ENCODE measurements at regions not wholly inside any gene's neighbourhood (a gene's known extent, or its start where the extent isn't known, plus 50 kb on each side); places are given as distances from the start of the nearest gene placed in this dataset.

DNA sequence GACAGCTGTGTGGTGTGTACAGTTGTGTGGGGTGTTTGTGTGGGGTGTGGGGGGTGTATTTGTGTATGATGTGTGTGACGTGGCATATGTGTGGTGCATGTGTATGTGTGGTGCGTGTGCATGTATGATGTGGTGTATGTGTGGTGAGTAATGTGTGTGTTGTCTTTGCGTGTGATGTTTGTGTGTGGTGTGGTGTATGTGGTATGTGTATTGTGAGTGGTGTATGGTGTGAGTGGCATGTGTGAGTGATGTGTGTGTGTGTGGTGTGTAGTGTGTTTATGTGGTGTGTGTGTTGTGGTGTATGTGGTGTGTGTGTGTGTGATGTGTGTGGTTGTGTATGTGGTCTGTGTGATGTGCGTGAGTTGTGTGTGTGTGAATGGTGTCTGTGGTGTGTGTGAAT, 191.1 kb downstream of the MELK start:
- peaks cover 0 to 60% (median 47%) of the 10 kb centered on the region in 7 donors for H3K27me3 ChIP-seq
- no peak overlapping the region for H3K27ac ChIP-seq
- TF ChIP-seq CTCF (IDR thresholded peaks at IDR 0.05), result no peak
- ATAC-seq (no peak), DNase-seq (no peak)
- peaks cover 0 to 6% (median 0%) of the 10 kb centered on the region in 11 donors for H3K9me3 ChIP-seq
- 88 to 95% methylated on average over 4 of the region's 4 CpGs for WGBS, 2 donors
- H3K4me3 ChIP-seq, result no peak overlapping the region
- H3K36me3 ChIP-seq, result no peaks in the 10 kb centered on the region
- H3K4me1 ChIP-seq, result peaks cover 0 to 6% (median 0%) of the 10 kb centered on the region in 9 donors
- intact Hi-C loops (cut with DNase I), result loop anchor here in 1 of 10 donors (5.0 kb wide), 1 partner anchor 49 kb away; no protein-coding TSS in a partner anchor

DNA sequence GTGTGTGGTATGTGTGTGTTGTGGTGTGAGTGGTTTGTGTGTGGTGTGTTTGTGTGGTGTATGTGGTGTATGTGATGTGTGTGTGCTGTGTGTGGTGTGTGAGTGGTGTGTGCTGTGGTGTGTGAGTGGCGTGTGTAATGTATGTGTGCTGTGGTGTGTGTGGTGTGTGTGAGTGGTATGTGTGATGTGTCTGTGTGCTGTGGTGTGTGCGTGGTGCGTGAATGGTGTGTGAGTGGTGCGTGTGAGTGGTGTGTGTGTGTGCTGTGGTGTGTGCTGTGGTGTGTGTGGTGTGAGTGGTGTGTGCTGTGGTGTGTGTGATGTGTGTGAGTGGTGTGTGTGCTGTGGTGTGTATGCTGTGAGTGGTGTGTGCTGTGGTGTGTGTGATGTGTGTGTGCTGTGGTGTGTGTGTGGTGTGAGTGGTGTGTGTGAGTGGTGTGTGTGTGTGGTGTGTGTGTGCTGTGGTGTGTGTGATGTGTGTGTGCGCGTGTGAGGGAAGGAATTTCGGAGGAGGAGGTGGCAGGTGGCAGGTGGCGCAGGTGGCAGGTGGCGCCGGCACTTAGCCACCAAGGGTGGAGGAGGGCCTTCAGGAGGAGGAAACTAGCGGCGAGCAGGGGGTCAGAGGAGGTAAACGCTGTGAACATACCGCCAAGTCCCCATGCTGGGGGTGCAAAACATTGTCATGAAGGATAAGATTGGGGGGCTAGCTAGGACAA, 191.8 kb downstream of the MELK start:
- peaks cover 0 to 63% (median 45%) of the 10 kb centered on the region in 7 donors for H3K27me3 ChIP-seq

DNA sequence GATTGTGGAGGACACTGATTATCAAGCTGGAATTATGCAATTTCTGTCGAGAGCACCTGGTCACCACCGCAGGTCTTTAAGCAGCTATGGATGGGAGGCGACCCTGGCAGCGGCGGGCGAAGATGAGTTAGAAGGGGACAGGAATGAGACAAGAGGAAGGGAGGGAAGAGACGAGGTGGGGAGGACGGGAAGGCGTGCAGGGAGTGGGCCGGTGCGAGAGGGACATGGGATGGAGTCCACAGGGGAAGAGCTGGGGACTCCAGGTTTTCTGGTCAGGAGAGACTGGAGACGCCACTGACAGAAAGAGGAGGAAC, 192.3 kb downstream of the MELK start:
- Histone ChIP-seq H3K36me3 (no peaks in the 10 kb centered on the region), H3K27me3 (peaks cover 0 to 63% (median 41%) of the 10 kb centered on the region in 7 donors), H3K4me3 (no peak overlapping the region), H3K4me1 (peaks cover 0 to 6% (median 0%) of the 10 kb centered on the region in 9 donors), H3K9me3 (peaks cover 0 to 6% (median 0%) of the 10 kb centered on the region in 11 donors), H3K27ac (no peak overlapping the region)
- no peak for ATAC-seq
- TF ChIP-seq CTCF (IDR thresholded peaks at IDR 0.05), result no peak
- WGBS, 2 donors, result 73 to 80% methylated on average over 11 to 12 of the region's 12 CpGs
- no peak for DNase-seq
- intact Hi-C loops (cut with DNase I), result no loop called here

More for the DNA sequence above, 191.8 kb downstream of the MELK start:
- Histone ChIP-seq H3K36me3 (no peaks in the 10 kb centered on the region), H3K9me3 (peaks cover 0 to 6% (median 0%) of the 10 kb centered on the region in 11 donors), H3K4me3 (no peak overlapping the region), H3K4me1 (peaks cover 0 to 6% (median 0%) of the 10 kb centered on the region in 9 donors), H3K27ac (no peak overlapping the region)
- ATAC-seq, result no peak
- no peak for TF ChIP-seq CTCF (IDR thresholded peaks at IDR 0.05)
- 87 to 89% methylated on average over 14 of the region's 14 CpGs for WGBS, 2 donors
- DNase-seq, result no peak
- intact Hi-C loops (cut with DNase I), result loop anchor here in 1 of 10 donors (5.0 kb wide), 1 partner anchor 48 kb away; no protein-coding TSS in a partner anchor

GRCh38 chr9:36765468-36766341, 193.0 kb downstream of the MELK start:
- Histone ChIP-seq H3K27ac (peak overlapping the region in 1 of 10 donors; percentile 12), H3K36me3 (no peaks in the 10 kb centered on the region), H3K9me3 (peaks cover 0 to 6% (median 0%) of the 10 kb centered on the region in 11 donors), H3K4me1 (peaks cover 0 to 6% (median 0%) of the 10 kb centered on the region in 9 donors), H3K4me3 (peak overlapping the region in 5 of 10 donors; percentile 17 to 49 (median 25)), H3K27me3 (peaks cover 0 to 63% (median 42%) of the 10 kb centered on the region in 7 donors)
- intact Hi-C loops (cut with DNase I), result no loop called here
- ATAC-seq (peak in 7 of 8 donors; percentile 51 to 88 (median 77)), DNase-seq (peak; percentile 38 to 52)
- TF ChIP-seq CTCF (IDR thresholded peaks at IDR 0.05), result no peak
- WGBS, 2 donors, result 19% methylated on average over 37 of the region's 37 CpGs
